ENCODE measurements at regions not wholly inside any gene's neighbourhood (a gene's known extent, or its start where the extent isn't known, plus 50 kb on each side); places are given as distances from the start of the nearest gene placed in this dataset.
"Not testable (repeated sequence)": the region's sequence is repeated elsewhere in the genome, so short reads cannot be mapped to it uniquely, and the experiment has no call there.

GRCh38 chr9:94478755-94479730, 75.8 kb upstream of the PCAT7 start:
- no peak for DNase-seq

GRCh38 chr9:94479757-94480156, 75.1 kb upstream of the PCAT7 start:
- no peak for DNase-seq

- DNase-seq: no peak
These were observed 74.7 kb upstream of the PCAT7 start for GRCh38 chr9:94480205-94480604.

GRCh38 chr9:94482110-94482509, 72.8 kb upstream of the PCAT7 start:
- DNase-seq: no peak

- DNase-seq: no peak
These were observed 64.4 kb upstream of the PCAT7 start for GRCh38 chr9:94490465-94490864.

GRCh38 chr9:94492125-94492524, 62.8 kb upstream of the PCAT7 start:
- DNase-seq: not testable (repeated sequence)

GRCh38 chr9:94498801-94499453, 56.0 kb upstream of the PCAT7 start:
- no peak for DNase-seq

- no peak for DNase-seq
These were observed 50.5 kb upstream of the PCAT7 start for GRCh38 chr9:94504358-94504757.
